ENCODE measurements at regions not wholly inside any gene's neighbourhood (a gene's known extent, or its start where the extent isn't known, plus 50 kb on each side); places are given as distances from the start of the nearest gene placed in this dataset.

GRCh38 chr2:118223511-118223991 lies 135.3 kb downstream of the INSIG2 start:
- no peak for TF ChIP-seq YY1 (IDR thresholded peaks at IDR 0.05; ENCODE audit: insufficient read depth, insufficient read length)
- TF ChIP-seq ZNF274 (IDR thresholded peaks at IDR 0.05; ENCODE audit: low read depth, low read length): no peak

All from NT2/D1 (cell line).